GM11168 (cell line): ENCODE measurements at regions not wholly inside any gene's neighbourhood (a gene's known extent, or its start where the extent isn't known, plus 50 kb on each side); places are given as distances from the start of the nearest gene placed in this dataset.
"Not testable (repeated sequence)": the region's sequence is repeated elsewhere in the genome, so short reads cannot be mapped to it uniquely, and the experiment has no call there.

Source experiments
- in situ Hi-C: fragments of 300-500 bp; cut with MboI; formaldehyde crosslinking; loops from one replicate; pipeline ENCODE4 v1.12.0; 2022; ENCODE audit warnings: low sequenced_read_pairs; ENCODE audit not compliant: unreplicated experiment

- in situ Hi-C loops = not testable (repeated sequence)
These were observed 184.6 kb upstream of the OSBPL11 start for GRCh38 chr3:125779918-125780317.

GRCh38 chr3:125781678-125782077 lies 186.4 kb upstream of the OSBPL11 start:
- in situ Hi-C loops = not testable (repeated sequence)

GRCh38 chr3:125790312-125790711 lies 178.7 kb upstream of the ROPN1B start:
- in situ Hi-C loops = not testable (repeated sequence)

DNA sequence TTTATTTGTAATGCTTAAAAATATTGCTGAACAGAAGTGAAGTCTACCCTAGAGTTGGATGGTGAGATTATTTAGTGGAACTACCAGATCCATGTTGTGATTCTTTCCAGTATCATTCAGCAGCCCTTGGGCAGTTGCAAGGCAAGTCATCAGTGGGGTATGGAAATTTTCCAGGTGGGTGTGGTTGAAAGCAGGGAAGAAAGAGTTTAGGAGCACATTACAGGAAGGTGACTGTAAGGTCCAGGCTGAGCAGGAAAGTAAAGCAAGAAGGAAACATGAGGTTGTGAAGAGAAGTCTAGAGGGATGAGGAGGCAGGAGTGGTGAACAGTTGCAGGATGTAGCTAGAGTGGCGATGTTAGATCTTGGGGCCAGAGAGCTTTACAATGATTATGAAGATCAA lies 178.0 kb upstream of the ROPN1B start:
- in situ Hi-C loops = not testable (repeated sequence)

GRCh38 chr3:125810010-125810409 lies 159.0 kb upstream of the ROPN1B start:
- in situ Hi-C loops = not testable (repeated sequence)

- in situ Hi-C loops = not testable (repeated sequence)
These were observed 146.8 kb upstream of the ROPN1B start for GRCh38 chr3:125822175-125822574.

GRCh38 chr3:125831005-125831750 lies 137.8 kb upstream of the ROPN1B start:
- in situ Hi-C loops = not testable (repeated sequence)

- in situ Hi-C loops = not testable (repeated sequence)
These were observed 133.4 kb upstream of the ROPN1B start for GRCh38 chr3:125835562-125835961.

DNA sequence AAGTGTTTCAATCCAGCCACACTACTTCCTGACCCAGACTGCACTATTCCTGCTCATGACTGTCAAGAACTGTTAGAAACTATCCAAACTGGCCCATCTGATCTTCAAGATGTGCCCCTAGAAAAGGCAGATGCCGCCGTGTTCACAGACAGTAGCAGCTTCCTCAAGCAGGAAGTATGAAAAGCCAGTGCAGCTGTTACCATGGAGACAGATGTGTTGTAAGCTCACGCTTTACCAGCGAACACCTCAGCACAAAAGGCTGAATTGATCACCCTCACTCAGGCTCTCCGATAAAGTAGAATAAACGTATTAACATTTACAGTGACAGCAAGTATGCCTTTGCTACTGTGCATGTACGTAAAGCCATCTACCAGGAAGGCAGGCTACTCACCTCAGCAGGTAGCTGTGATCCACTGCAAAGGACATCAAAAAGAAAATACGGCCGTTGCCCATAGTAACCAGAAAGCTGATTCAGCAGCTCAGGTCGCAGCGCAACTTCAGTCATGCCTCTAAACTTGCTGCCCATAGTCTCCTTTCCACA lies 132.9 kb upstream of the ROPN1B start:
- in situ Hi-C loops = not testable (repeated sequence)

- in situ Hi-C loops = not testable (repeated sequence)
These were observed 132.2 kb upstream of the ROPN1B start for GRCh38 chr3:125836786-125837185.

DNA sequence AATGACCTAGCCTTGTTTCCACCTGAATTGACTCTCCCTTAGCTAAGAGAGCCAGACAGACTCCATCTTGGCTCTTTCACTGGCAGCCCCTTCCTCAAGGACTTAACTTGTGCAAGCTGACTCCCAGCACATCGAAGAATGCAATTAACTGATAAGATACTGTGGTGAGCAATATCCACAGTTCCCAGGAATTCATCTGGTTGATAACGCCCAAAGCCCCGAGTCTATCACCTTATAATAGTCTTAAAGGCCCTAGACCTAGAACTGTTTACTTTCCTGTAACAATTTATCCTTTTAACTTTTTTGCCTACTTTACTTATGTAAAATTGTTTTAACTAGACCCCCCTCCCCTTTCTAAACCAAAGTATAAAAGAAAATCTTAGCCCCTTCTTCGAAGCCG lies 130.1 kb upstream of the ROPN1B start:
- in situ Hi-C loops = not testable (repeated sequence)

GRCh38 chr3:125840465-125840864 lies 128.5 kb upstream of the ROPN1B start:
- in situ Hi-C loops = not testable (repeated sequence)

DNA sequence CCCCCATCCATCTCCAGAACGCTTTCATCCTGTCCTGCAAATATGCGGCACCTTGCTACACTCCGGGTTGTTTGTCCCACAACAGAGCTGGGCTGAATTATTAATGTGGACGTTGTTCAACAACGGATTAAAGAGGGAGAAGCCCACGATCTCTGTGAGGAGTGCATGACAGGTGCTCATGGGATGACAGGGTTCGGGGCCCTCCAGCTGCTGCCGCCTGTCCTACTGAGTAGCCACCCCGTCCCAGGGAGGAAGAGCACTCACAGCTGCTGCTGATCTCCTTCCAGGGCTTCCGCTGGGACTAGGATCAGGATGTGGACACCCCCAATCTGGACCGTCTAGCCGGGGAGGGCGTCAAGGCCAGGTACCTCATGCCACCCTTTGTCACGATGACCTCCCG lies 121.0 kb upstream of the ROPN1B start:
- in situ Hi-C loops = not testable (repeated sequence)

GRCh38 chr3:125855006-125855405 lies 114.0 kb upstream of the ROPN1B start:
- in situ Hi-C loops = not testable (repeated sequence)

DNA sequence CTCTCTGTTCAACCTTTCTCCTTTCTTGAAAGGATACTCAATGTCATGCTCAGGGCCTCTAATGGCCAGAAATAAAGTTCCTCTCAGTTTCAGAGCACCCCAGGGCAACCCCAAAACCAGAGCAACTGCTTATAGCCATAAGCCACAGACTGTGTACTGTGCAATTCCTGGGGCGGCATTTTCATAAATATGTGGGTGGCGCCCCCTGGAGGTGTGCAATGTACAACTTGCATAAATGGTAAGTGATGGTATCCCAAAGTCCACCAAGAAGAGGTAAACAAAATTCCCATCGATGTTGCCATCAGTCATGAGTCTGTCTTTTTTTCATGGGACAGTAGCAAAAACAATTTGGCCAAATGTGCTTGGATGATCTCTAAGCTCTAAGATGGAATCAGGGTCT lies 108.4 kb upstream of the ROPN1B start:
- in situ Hi-C loops = not testable (repeated sequence)

DNA sequence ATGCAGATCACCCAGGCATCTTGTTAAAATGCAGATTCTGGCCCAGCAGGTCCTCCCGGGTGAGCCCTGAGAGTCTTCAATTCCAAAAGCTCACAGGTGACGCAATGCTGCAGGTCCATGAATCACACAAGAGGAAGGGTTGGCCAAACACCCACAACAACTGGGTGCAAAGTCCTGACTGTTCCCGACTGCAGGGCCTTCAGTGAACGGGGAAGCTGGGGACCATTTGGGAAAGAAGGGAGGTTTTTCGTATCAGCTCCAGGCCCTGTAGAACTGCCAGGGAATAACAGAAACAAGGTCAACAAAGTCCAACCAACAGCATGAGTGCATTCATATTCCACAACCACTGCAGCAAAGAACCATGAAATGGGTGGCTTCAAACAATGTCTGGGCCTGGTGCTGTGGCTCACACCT lies 106.1 kb upstream of the ROPN1B start:
- in situ Hi-C loops = not testable (repeated sequence)

- in situ Hi-C loops = not testable (repeated sequence)
These were observed 104.4 kb upstream of the ROPN1B start for GRCh38 chr3:125864532-125864931.

- in situ Hi-C loops = not testable (repeated sequence)
These were observed 83.0 kb upstream of the ROPN1B start for GRCh38 chr3:125886006-125886405.

- in situ Hi-C loops = not testable (repeated sequence)
These were observed 69.8 kb upstream of the ROPN1B start for GRCh38 chr3:125899181-125899580.

- in situ Hi-C loops = not testable (repeated sequence)
These were observed 67.5 kb upstream of the ROPN1B start for GRCh38 chr3:125901473-125901872.

DNA sequence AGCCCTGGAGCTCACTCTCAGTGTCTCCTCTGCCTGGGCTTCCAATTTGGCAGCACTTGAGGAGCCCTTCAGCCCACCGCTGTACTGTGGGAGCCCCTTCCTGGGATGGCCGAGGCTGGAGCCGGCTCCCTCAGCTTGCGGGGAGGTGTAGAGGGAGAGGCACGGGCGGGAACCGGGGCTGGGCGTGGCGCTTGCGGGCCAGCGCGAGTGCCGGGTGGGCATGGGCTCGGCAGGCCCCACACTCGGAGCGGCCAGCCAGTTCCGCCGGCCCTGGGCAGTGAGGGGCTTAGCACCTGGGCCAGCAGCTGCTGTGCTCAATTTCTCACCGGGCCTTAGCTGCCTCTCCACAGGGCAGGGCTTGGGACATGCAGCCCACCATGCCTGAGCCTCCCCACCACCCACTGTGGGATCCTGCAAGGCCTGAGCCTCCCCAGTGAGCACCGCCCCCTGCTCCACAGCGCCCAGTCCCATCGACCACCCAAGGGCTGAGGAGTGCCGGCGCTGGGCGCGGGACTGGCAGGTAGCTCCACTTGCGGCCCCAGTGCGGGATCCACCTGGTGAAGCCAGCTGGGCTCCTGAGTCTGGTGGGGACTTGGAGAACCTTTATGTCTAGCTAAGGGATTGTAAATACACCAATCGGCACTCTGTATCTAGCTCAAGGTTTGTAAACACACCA lies 65.1 kb upstream of the ROPN1B start:
- in situ Hi-C loops = not testable (repeated sequence)
